Posterior vena cava (tissue), 2 donors: ENCODE measurements at regions not wholly inside any gene's neighbourhood (a gene's known extent, or its start where the extent isn't known, plus 50 kb on each side); places are given as distances from the start of the nearest gene placed in this dataset.

ENCODE experiments used
- DNase-seq: peaks from one replicate; pipeline ENCODE4 v3.0.0-alpha.2; 2020; ENCODE audit warnings: low spot score
- intact Hi-C, 2 donors: fragments of 100-400 bp; cut with DNase I; formaldehyde crosslinking; loops; one replicate each; pipeline versions ENCODE4 v1.14.1 to v1.14.2; 2022 to 2023
- donor health status: DM: yes; HTN: yes; CAD: no.
- donor health status: DM: yes; HTN: yes; CAD: no.

- DNase-seq = no peak
- intact Hi-C loops = loop anchor here in 1 of 2 donors (5.0 to 10.0 kb wide), 2 partner anchors 274 to 724 kb away; no protein-coding TSS in a partner anchor
Measured at GRCh38 chr15:95600884-95601283, 729.6 kb upstream of the NR2F2 start.

GRCh38 chr15:95601525-95601924 is 729.0 kb upstream of the NR2F2 start:
- intact Hi-C loops = loop anchor here in 1 of 2 donors (5.0 to 10.0 kb wide), 2 partner anchors 274 to 723 kb away; no protein-coding TSS in a partner anchor
- no peak for DNase-seq

- intact Hi-C loops = loop anchor here in 1 of 2 donors (5.0 to 10.0 kb wide), 2 partner anchors 277 to 721 kb away; no protein-coding TSS in a partner anchor
- no peak for DNase-seq
Measured at GRCh38 chr15:95603802-95604201, 726.7 kb upstream of the NR2F2 start.

DNA sequence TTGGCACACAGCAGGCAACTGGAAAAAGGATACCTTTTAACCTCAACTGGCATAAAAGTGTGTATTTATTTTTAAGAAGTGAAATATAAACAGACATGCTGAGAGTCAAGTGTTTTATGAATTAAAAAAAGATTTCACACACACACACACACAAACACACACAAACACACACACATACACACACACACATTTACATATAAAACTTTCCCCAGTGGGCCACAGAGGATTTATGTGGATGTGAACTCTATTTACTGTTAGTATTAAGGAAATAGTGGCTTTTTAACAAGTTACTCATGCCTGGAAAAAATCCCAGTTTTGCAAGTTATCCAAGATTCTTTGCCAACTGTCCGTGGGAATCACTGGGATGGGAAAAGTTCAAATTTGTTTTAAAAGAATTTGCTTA is 725.9 kb upstream of the NR2F2 start:
- intact Hi-C loops = loop anchor here in 1 of 2 donors (5.0 to 10.0 kb wide), 2 partner anchors 277 to 720 kb away; no protein-coding TSS in a partner anchor
- no peak for DNase-seq

DNA sequence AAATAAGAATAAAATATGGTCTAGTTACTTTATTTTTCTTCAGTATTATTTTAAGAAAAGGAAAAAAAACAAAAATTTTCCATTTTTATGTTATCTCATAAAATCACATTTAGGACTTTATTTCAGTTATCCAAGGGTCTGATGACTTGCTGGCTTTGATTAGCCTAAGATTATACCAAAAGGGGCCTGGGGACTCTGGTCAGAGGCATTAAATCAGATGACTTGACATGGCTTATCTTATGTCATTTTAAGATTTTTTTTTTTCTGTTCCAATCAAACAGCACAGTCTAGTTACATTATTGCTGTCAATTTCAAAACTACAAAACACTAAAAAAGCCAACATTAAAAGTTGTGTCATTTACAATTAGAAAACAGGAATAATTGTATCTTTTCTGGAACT is 725.4 kb upstream of the NR2F2 start:
- no peak for DNase-seq
- intact Hi-C loops = loop anchor here in 1 of 2 donors (10.0 kb wide), 1 partner anchor 720 kb away; no protein-coding TSS in a partner anchor

- intact Hi-C loops = loop anchor here in 1 of 2 donors (10.0 kb wide), 1 partner anchor 718 kb away; no protein-coding TSS in a partner anchor
- DNase-seq = no peak
Measured at GRCh38 chr15:95606551-95606950, 723.9 kb upstream of the NR2F2 start.

- intact Hi-C loops = loop anchor here in 1 of 2 donors (10.0 kb wide), 1 partner anchor 716 kb away; no protein-coding TSS in a partner anchor
- DNase-seq = no peak
Measured at GRCh38 chr15:95608371-95608770, 722.1 kb upstream of the NR2F2 start.

DNA sequence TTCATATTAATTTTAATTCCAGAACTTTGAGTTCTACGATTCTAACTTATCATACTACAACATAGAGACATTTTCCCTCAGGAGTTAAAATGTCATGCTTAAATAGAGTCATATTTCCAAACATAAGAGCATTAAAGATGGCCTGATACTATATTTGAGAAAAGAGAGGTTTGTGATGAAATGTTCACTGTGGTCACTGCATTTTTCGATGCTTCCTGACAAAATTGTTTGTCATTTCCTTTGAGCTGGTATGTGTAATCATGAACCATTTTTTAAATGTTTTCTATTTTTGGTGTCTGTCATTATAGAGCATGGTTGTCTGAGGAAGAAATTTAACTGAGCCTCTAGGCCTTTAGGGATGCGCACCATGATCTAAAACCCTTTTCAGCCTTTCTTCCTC is 721.4 kb upstream of the NR2F2 start:
- DNase-seq = no peak
- intact Hi-C loops = loop anchor here in 1 of 2 donors (10.0 kb wide), 1 partner anchor 716 kb away; no protein-coding TSS in a partner anchor

GRCh38 chr15:95610945-95611344 is 719.6 kb upstream of the NR2F2 start:
- DNase-seq = no peak
- intact Hi-C loops = loop anchor here in 1 of 2 donors (10.0 kb wide), 1 partner anchor 734 kb away; no protein-coding TSS in a partner anchor

- intact Hi-C loops = loop anchor here in 1 of 2 donors (10.0 kb wide), 1 partner anchor 729 kb away; no protein-coding TSS in a partner anchor
- DNase-seq = no peak
Measured at GRCh38 chr15:95615436-95615835, 715.1 kb upstream of the NR2F2 start.

DNA sequence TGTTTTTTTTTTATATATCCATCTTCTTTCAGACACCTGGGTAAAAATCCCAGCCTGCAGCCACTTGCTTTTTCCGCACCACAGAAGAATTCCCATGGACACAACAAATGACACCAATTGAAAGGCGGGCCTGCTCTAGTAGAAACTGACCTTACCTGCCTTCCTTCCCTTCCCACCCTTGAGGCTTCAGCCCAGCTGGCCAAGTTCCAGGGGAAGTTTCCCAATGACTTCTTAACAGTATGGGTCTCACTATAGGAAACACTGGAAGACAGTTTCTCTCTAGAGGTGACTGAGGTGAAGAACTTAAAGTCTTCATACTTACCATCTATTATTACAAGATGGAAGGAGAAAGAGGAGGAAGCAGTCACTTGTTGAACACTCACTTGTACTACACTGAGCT is 714.2 kb upstream of the NR2F2 start:
- intact Hi-C loops = loop anchor here in 1 of 2 donors (10.0 kb wide), 1 partner anchor 728 kb away; no protein-coding TSS in a partner anchor
- no peak for DNase-seq

DNA sequence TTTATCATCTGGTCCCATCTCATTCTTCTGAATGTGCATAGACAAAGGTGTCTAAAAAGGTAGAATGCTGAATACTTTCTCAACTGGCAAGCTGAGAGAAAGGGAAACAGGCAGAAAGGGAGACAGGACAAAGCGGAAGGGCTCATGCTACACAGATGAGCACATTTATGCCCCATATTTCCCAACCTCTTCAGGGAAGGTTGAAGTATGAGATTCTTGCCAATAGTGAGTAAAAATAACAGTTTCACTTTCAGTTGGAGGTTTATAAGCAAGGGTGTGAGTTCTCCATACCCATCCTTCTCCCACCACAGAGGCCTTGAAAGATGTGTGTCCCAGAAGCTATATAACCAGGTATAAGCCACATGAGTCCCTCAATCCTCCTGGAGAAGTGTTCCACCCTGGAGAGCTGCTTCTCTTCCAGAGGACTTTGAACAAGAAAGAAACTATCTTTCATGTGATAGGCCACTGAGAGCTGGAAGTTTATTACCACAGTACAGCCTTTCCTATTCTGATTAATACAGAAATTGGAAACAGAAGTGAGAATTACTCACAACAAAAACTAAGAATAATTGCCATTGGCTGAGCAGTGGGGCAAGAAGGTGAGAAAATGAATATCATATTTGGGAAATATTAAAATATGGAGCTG is 709.4 kb upstream of the NR2F2 start:
- intact Hi-C loops = no loop called here
- DNase-seq = no peak

- DNase-seq = no peak
- intact Hi-C loops = no loop called here
Measured at GRCh38 chr15:95622843-95623242, 707.7 kb upstream of the NR2F2 start.

DNA sequence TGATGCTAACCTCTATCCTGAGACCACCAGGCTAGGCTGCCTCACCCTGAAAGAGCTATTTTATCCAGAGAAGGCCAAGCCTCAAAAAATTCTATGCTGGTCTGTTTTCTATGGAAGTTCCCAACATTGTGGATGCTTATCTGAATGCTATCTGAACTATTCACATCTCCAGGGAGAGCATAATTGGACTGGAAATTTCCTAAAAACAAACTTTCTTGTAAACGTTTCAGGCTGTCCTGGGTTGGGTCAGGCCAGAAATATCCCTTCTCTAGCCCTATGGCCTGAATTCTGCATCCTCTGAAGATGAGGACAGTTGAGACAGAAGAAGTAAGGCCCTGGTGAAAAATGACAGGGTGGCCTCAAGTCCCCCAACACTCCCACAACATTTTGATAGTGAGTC is 706.4 kb upstream of the NR2F2 start:
- intact Hi-C loops = no loop called here
- no peak for DNase-seq

GRCh38 chr15:95624616-95625361 is 705.7 kb upstream of the NR2F2 start:
- DNase-seq = no peak
- intact Hi-C loops = no loop called here

- intact Hi-C loops = loop anchor here in 1 of 2 donors (1.0 kb wide), 1 partner anchor 44 kb away; no protein-coding TSS in a partner anchor
Measured at GRCh38 chr15:95626501-95627361, 703.8 kb upstream of the NR2F2 start.

DNA sequence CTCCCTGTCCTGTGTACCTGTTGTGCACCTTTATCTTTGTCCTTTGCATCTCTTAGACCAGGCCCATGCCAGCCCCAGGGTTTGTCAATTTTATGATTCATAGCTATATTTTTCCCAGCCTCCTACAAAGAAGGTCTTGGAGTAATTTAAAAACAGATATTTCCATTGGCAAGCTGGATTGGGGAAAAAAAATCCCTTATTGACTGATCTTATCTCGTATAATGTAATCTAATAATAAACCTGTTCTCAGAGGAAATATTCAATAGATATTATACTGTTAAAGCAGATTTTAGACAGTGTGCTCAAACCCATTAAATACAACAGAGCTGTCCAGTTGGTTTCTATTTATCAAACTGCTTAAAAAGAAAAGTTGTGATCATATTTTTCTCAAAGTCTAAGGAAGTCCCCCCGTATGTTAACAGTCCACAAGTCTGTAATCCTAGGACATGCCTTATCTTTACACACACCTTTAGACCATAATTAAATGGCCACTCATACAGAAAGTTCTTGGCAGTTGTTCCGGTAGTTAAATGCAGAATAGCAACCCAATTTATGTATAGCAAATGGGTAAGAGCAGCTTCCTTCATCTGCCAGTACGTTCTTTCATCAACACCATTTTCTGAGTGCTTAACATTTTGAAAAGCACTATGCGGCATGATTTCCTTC is 700.9 kb upstream of the NR2F2 start:
- DNase-seq = no peak
- intact Hi-C loops = no loop called here

More at GRCh38 chr15:95626501-95627361, 703.8 kb upstream of the NR2F2 start:
- DNase-seq = no peak

GRCh38 chr15:95630683-95631082 is 699.8 kb upstream of the NR2F2 start:
- DNase-seq = no peak
- intact Hi-C loops = no loop called here

- intact Hi-C loops = no loop called here
Measured at GRCh38 chr15:95635666-95636065, 694.8 kb upstream of the NR2F2 start.

More at GRCh38 chr15:95635666-95636065, 694.8 kb upstream of the NR2F2 start:
- no peak for DNase-seq
